Endothelial cell of umbilical vein (primary cell): ENCODE measurements at regions not wholly inside any gene's neighbourhood (a gene's known extent, or its start where the extent isn't known, plus 50 kb on each side); places are given as distances from the start of the nearest gene placed in this dataset.

Source experiments
- CTCF ChIP-seq, 2 donors: IDR thresholded peaks; 1 replicate in 1 of 2; 2 replicates in 1 of 2; pipeline ENCODE4 v1.5.1; 2011; ENCODE audit warnings: low read length in 2 of 2, mild to moderate bottlenecking in 2 of 2, moderate library complexity in 2 of 2, control low read depth in 1 of 2, inconsistent platforms in 1 of 2, low read depth in 1 of 2; ENCODE audit not compliant: insufficient read depth in 1 of 2; ENCODE audit errors: extremely low read depth in 1 of 2
- EZH2 ChIP-seq: IDR thresholded peaks from 2 replicates; pipeline ENCODE4 v1.6.1; 2012; ENCODE audit warnings: borderline replicate concordance, low read depth, mild to moderate bottlenecking, moderate library complexity, low read length, inconsistent platforms; ENCODE audit not compliant: severe bottlenecking
- FOS ChIP-seq: IDR thresholded peaks from 2 replicates; pipeline ENCODE4 v1.6.1; 2011; ENCODE audit warnings: mild to moderate bottlenecking, low read length, moderate library complexity, borderline replicate concordance; ENCODE audit not compliant: insufficient read depth
- GATA2 ChIP-seq: IDR thresholded peaks from 2 replicates; pipeline ENCODE4 v1.7.0; 2011; ENCODE audit warnings: low read depth, mild to moderate bottlenecking, moderate library complexity, mixed read lengths, low read length; ENCODE audit not compliant: insufficient read length, insufficient read depth
- JUN ChIP-seq: IDR thresholded peaks from 2 replicates; pipeline ENCODE4 v1.6.1; 2011; ENCODE audit warnings: borderline replicate concordance, low read depth; ENCODE audit not compliant: insufficient read length, insufficient read depth
- POLR2A ChIP-seq: IDR thresholded peaks from 2 replicates; pipeline ENCODE4 v1.6.1; 2012; ENCODE audit warnings: low read depth, mild to moderate bottlenecking, control low read depth, low read length
- POLR2AphosphoS5 ChIP-seq: IDR thresholded peaks from 2 replicates; pipeline ENCODE4 v1.6.1; 2012; ENCODE audit warnings: low read depth, mild to moderate bottlenecking, control low read depth, low read length, moderate library complexity; ENCODE audit not compliant: insufficient read depth
- TF ChIP-seq, protein P1 (sequence below): IDR thresholded peaks from 2 replicates; pipeline ENCODE4 v1.6.1; 2011; ENCODE audit not compliant: insufficient read depth, insufficient read length

DNA sequence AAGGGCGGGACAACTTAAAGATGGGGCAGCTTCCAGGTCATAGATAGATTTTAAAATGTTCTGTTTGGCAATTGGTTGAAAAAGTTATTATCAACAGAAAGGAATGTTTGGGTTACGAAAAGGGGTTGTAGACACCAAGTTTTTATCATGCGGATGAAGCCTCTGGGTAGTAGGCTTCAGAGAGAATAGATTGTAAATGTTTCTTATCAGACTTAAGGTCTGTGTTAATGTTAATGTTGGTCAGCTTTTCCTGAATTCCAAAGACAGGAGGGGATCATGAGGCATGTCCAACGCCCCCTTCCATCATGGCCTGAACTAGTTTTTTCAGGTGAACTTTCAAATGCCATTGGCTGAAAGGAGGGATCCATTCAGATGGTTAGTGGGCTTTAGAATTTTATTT lies 84.2 kb upstream of the KIF5B start:
- TF ChIP-seq CTCF (IDR thresholded peaks at IDR 0.05; ENCODE audit: extremely low read depth in 1 of 2, insufficient read depth in 1 of 2, low read depth in 1 of 2, low read length in 2 of 2), result no peak
- no peak for TF ChIP-seq FOS
- TF ChIP-seq POLR2AphosphoS5, result no peak
- no peak for TF ChIP-seq POLR2A
- TF ChIP-seq, protein P1, sequence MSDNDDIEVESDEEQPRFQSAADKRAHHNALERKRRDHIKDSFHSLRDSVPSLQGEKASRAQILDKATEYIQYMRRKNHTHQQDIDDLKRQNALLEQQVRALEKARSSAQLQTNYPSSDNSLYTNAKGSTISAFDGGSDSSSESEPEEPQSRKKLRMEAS, result no peak
- TF ChIP-seq GATA2, result no peak
- no peak for TF ChIP-seq EZH2
- no peak for TF ChIP-seq JUN
